SU-DHL-6 (cell line): ENCODE measurements at regions not wholly inside any gene's neighbourhood (a gene's known extent, or its start where the extent isn't known, plus 50 kb on each side); places are given as distances from the start of the nearest gene placed in this dataset.

Experiments used
- CTCF ChIP-seq: fragments of 200-600 bp; sonication (generic); IDR thresholded peaks from one replicate; pipeline ENCODE4 v1.5.1; 2017; ENCODE audit warnings: antibody characterized with exemption, mild to moderate bottlenecking, low read length, moderate library complexity; ENCODE audit not compliant: insufficient read depth, poor library complexity, severe bottlenecking
- EZH2phosphoT487 ChIP-seq: fragments of 200-600 bp; sonication (generic), shearing (Covaris generic); conservative IDR thresholded peaks from 2 replicates; pipeline ENCODE4 v1.6.1; 2018; ENCODE audit warnings: mild to moderate bottlenecking, antibody characterized with exemption, low read length, moderate library complexity, mixed read lengths

DNA sequence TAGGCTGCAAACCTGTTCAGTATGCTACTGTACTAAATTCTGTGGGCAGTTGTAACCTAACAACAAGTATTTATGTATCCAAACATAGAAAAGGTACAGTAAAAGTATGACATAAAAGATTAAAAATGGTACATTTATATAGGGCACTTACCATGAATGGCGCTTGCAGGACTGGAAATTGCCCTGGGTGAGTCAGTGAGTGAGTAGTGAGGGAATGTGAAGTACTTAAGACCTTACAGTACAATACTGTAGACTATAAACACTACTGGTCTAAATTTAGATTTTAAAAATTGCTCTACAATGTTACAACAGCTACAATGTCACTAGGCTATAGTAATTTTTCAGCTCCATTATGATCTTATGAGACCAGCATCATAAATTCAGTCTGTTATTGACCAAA, 146.0 kb upstream of the GNAI1 start:
- TF ChIP-seq CTCF (no peak), EZH2phosphoT487 (no peak)
